HepG2 (cell line): ENCODE measurements at regions not wholly inside any gene's neighbourhood (a gene's known extent, or its start where the extent isn't known, plus 50 kb on each side); places are given as distances from the start of the nearest gene placed in this dataset.

Experiments used
- ATAC-seq: fragments of 200-7000 bp; cut with Tn5 transposase; 3 replicates; pipeline ENCODE4 v1.9.1; 2020; ENCODE audit warnings: mild to moderate bottlenecking, moderate library complexity
- BruUV-seq: library from RNA; stranded (reverse); fragments of 400-500 nt; replicated peaks from 2 replicates; lab custom pipeline; 2021; lab: Mats Ljungman, UMichigan
- CTCF ChIA-PET: fragments of 300-600 bp; formaldehyde crosslinking; extraction: SDS; loops from one replicate; lab custom pipeline; 2021; ENCODE audit warnings: low total read pairs, inconsistent platforms, low intra/inter-chr PET ratio; lab: Yijun Ruan, JAX
- POLR2A ChIA-PET: fragments of 350-600 bp; sonication (Branson Sonifier 250); formaldehyde crosslinking; loops from one replicate; lab custom pipeline; 2020; ENCODE audit warnings: antibody characterized with exemption, inconsistent platforms; lab: Yijun Ruan, JAX
- DNase-seq: peaks from one replicate; pipeline ENCODE4 v3.0.0-alpha.2; 2015; ENCODE audit warnings: low spot score
- FAIRE-seq: peaks from 3 replicates; lab custom pipeline; 2011; peaks lifted over from hg19 to GRCh38; lab: Jason Lieb, UNC
- H2AFZ ChIP-seq: one replicate; pipeline ENCODE4 v1.6.1; 2011; ENCODE audit warnings: low read length, inconsistent platforms
- H3K27ac ChIP-seq: fragments of 300-600 bp; 3 replicates; pipeline ENCODE4 v1.8.0; 2011; ENCODE audit warnings: mixed run types, mild to moderate bottlenecking, mixed read lengths, low read length, inconsistent platforms; ENCODE audit not compliant: insufficient read depth; ENCODE audit errors: extremely low read length
- H3K27me3 ChIP-seq, 2 experiments: fragments of 200-600 bp in 1 of 2; 2 replicates in 1 of 2; 3 replicates in 1 of 2; pipeline versions ENCODE4 v1.6.0 to v1.8.0; 2011; ENCODE audit warnings: low read length in 2 of 2, mild to moderate bottlenecking in 2 of 2, moderate library complexity in 2 of 2, inconsistent platforms in 1 of 2; ENCODE audit not compliant: insufficient read depth in 2 of 2, control insufficient read depth in 1 of 2
- H3K36me3 ChIP-seq, 2 experiments: fragments of 200-600 bp in 1 of 2; replicated peaks in 1 of 2; 2 replicates in 1 of 2; 3 replicates in 1 of 2; pipeline versions ENCODE4 v1.5.1 to v1.8.0; 2011; ENCODE audit warnings: low read length in 2 of 2, inconsistent platforms in 1 of 2; ENCODE audit not compliant: insufficient read depth in 2 of 2, control insufficient read depth in 1 of 2
- H3K4me1 ChIP-seq: 2 replicates; pipeline ENCODE4 v1.5.1; 2012; ENCODE audit warnings: low read length, inconsistent platforms; ENCODE audit not compliant: insufficient read depth
- H3K4me2 ChIP-seq: 2 replicates; pipeline ENCODE4 v1.6.0; 2011; ENCODE audit warnings: low read depth, low read length, inconsistent platforms
- H3K4me3 ChIP-seq, 3 experiments: fragments of 200-600 bp in 1 of 3; sonication (generic), shearing (Covaris generic) in 1 of 3; replicated peaks in 1 of 3; 2 replicates each; pipeline ENCODE4 v1.5.1; 2011 to 2016; ENCODE audit warnings: low read length in 3 of 3, inconsistent platforms in 2 of 3, low read depth in 2 of 3, mild to moderate bottlenecking in 2 of 3, control low read depth in 1 of 3, mixed read lengths in 1 of 3; ENCODE audit not compliant: insufficient read depth in 1 of 3
- H3K79me2 ChIP-seq: one replicate; pipeline ENCODE4 v1.6.1; 2011; ENCODE audit warnings: low read length, inconsistent platforms; ENCODE audit not compliant: insufficient read depth
- H3K9ac ChIP-seq: 2 replicates; pipeline ENCODE4 v1.6.0; 2011; ENCODE audit warnings: mild to moderate bottlenecking, low read depth, low read length, inconsistent platforms; ENCODE audit not compliant: insufficient read depth
- H3K9me3 ChIP-seq: 2 replicates; pipeline ENCODE4 v1.5.1; 2012; ENCODE audit warnings: mild to moderate bottlenecking, low read length
- H4K20me1 ChIP-seq: 2 replicates; pipeline ENCODE4 v1.6.0; 2011; ENCODE audit warnings: inconsistent platforms, mild to moderate bottlenecking, low read length, moderate library complexity; ENCODE audit not compliant: insufficient read depth
- CCDC6 ChIP-seq: sonication (generic); formaldehyde crosslinking; IDR thresholded peaks from 2 replicates; pipeline ENCODE4 v1.8.1; 2022; ENCODE audit warnings: mild to moderate bottlenecking, missing genetic modification reagents, moderate library complexity
- KDM6A ChIP-seq: IDR thresholded peaks from 2 replicates; pipeline ENCODE4 v1.6.1; 2016; ENCODE audit warnings: low read depth
- SOX6 ChIP-seq, 2 experiments: fragments of 450-650 bp in 1 of 2; sonication (generic) in 1 of 2; formaldehyde crosslinking in 1 of 2; IDR thresholded peaks; 2 replicates each; pipeline versions ENCODE4 v1.4.0 to v1.6.1; 2017 to 2020; ENCODE audit warnings: antibody characterized with exemption in 1 of 2, mild to moderate bottlenecking in 1 of 2, missing genetic modification reagents in 1 of 2
- SRSF1 ChIP-seq: fragments of 200-400 bp; formaldehyde crosslinking; optimal IDR thresholded peaks from 2 replicates; pipeline ENCODE3; 2017; ENCODE audit warnings: mild to moderate bottlenecking, low read depth, low read length, moderate library complexity
- ZNF224 ChIP-seq: sonication (generic); formaldehyde crosslinking; IDR thresholded peaks from 2 replicates; pipeline ENCODE4 v1.5.0; 2020; ENCODE audit warnings: mild to moderate bottlenecking, missing genetic modification reagents
- ZNF235 ChIP-seq: sonication (generic); formaldehyde crosslinking; IDR thresholded peaks from 2 replicates; pipeline ENCODE4 v1.8.1; 2023; ENCODE audit warnings: mild to moderate bottlenecking, missing genetic modification reagents, borderline replicate concordance
- ZNF883 ChIP-seq: sonication (generic); formaldehyde crosslinking; IDR thresholded peaks from 2 replicates; pipeline ENCODE4 v1.5.1; 2020; ENCODE audit warnings: mild to moderate bottlenecking, missing genetic modification reagents; ENCODE audit errors: not compliant biosample characterization
- WGBS: methylation state at CpG from one replicate; pipeline ENCODE4 v1.1.6; 2017; ENCODE audit warnings: low lambda C conversion rate; 5-methylcytosine and 5-hydroxymethylcytosine counted together
- in situ Hi-C: cut with HindIII; loops from 2 replicates; pipeline ENCODE4 v1.10.0; 2017; ENCODE audit warnings: low pct_unique_long_range_greater_than_20kb; ENCODE audit not compliant: extremely low pct_ligation_motif_present
- intact Hi-C: fragments of 100-400 bp; cut with micrococcal nuclease; formaldehyde crosslinking; loops from one replicate; pipeline ENCODE4 v1.10.0; 2022; ENCODE audit not compliant: unreplicated experiment
- TF ChIP-seq, protein P1 (sequence below): sonication (generic); formaldehyde crosslinking; IDR thresholded peaks from 2 replicates; pipeline ENCODE4 v1.8.0; 2022; ENCODE audit warnings: mild to moderate bottlenecking, missing genetic modification reagents
- TF ChIP-seq, protein P2 (sequence below): sonication (generic); formaldehyde crosslinking; IDR thresholded peaks from 2 replicates; pipeline ENCODE4 v1.8.1; 2022; ENCODE audit warnings: low read depth, mild to moderate bottlenecking, missing genetic modification reagents
- TF ChIP-seq, protein P3 (sequence below): sonication (generic); formaldehyde crosslinking; IDR thresholded peaks from 2 replicates; pipeline ENCODE4 v1.5.0; 2020; ENCODE audit warnings: missing genetic modification reagents, mild to moderate bottlenecking, borderline replicate concordance
- TF ChIP-seq, protein P4 (sequence below): sonication (generic); formaldehyde crosslinking; IDR thresholded peaks from 2 replicates; pipeline ENCODE4 v1.5.0; 2020; ENCODE audit warnings: mild to moderate bottlenecking, missing genetic modification reagents, moderate library complexity

DNA sequence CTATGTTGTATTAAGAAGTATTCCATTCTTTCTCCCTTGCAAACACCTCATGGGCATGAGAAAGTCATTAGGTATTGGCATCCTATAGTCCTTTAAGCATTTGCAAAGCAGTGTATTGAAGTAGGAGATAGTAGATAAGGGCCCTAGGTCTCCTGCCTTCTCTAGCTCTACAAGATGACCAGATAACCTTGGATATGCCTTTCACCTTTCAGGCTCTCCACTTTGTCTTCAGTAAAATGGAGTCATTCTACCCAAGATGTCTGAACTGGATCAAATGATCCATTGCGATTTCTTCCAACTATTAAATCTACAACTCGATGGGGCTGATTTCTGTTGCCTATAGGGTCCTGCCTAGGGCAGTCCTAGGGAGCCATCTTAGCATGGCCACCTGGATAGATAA, 132.1 kb upstream of the BTG1 start:
- ChIA-PET POLR2A (no interaction called here), CTCF (no interaction called here)
- Histone ChIP-seq H3K27me3 (no peaks in the 10 kb centered on the region; a peak in 1 of 5 replicates), H3K4me3 (no peak overlapping the region), H3K36me3 (no peaks in the 10 kb centered on the region), H2AFZ (no peak overlapping the region), H3K9me3 (no peaks in the 10 kb centered on the region), H4K20me1 (no peaks in the 10 kb centered on the region), H3K27ac (no peak overlapping the region), H3K9ac (no peak overlapping the region), H3K79me2 (no peaks in the 10 kb centered on the region), H3K4me2 (no peak overlapping the region), H3K4me1 (no peaks in the 10 kb centered on the region)
- TF ChIP-seq, protein P1, sequence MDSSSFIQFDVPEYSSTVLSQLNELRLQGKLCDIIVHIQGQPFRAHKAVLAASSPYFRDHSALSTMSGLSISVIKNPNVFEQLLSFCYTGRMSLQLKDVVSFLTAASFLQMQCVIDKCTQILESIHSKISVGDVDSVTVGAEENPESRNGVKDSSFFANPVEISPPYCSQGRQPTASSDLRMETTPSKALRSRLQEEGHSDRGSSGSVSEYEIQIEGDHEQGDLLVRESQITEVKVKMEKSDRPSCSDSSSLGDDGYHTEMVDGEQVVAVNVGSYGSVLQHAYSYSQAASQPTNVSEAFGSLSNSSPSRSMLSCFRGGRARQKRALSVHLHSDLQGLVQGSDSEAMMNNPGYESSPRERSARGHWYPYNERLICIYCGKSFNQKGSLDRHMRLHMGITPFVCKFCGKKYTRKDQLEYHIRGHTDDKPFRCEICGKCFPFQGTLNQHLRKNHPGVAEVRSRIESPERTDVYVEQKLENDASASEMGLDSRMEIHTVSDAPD: no peak
- TF ChIP-seq, protein P2, sequence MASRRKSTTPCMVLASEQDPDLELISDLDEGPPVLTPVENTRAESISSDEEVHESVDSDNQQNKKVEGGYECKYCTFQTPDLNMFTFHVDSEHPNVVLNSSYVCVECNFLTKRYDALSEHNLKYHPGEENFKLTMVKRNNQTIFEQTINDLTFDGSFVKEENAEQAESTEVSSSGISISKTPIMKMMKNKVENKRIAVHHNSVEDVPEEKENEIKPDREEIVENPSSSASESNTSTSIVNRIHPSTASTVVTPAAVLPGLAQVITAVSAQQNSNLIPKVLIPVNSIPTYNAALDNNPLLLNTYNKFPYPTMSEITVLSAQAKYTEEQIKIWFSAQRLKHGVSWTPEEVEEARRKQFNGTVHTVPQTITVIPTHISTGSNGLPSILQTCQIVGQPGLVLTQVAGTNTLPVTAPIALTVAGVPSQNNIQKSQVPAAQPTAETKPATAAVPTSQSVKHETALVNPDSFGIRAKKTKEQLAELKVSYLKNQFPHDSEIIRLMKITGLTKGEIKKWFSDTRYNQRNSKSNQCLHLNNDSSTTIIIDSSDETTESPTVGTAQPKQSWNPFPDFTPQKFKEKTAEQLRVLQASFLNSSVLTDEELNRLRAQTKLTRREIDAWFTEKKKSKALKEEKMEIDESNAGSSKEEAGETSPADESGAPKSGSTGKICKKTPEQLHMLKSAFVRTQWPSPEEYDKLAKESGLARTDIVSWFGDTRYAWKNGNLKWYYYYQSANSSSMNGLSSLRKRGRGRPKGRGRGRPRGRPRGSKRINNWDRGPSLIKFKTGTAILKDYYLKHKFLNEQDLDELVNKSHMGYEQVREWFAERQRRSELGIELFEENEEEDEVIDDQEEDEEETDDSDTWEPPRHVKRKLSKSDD (CRISPR knock-in tag): no peak
- no peak for TF ChIP-seq SRSF1
- in situ Hi-C loops: no loop called here
- WGBS: 0% methylated on average over 2 of the region's 2 CpGs
- DNase-seq (no peak), ATAC-seq (no peak), FAIRE-seq (no peak)
- intact Hi-C loops: no loop called here
- BruUV-seq: no TSS peak

DNA sequence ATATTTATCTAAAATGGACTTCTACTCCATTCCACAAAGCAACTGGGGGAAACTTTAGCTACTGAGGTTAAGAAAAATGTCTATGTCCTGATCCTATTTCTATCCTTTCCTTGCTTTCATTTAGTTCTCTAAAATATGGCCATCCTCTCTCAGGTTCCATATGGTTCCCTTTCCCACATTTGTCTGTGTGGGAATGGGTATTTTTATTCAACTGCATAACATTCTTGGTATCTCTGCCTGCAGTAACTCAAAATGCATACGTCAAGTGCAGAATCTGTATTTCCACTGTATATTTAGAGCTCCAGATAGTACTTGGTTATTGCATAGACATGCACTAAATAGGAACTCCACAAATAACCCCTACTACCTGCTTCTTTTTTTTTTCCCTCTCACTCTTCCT, 130.6 kb upstream of the BTG1 start:
- no peak for DNase-seq
- Histone ChIP-seq H3K4me2 (no peak overlapping the region), H3K36me3 (no peaks in the 10 kb centered on the region), H3K9ac (no peak overlapping the region), H2AFZ (no peak overlapping the region), H3K4me3 (no peak overlapping the region), H3K27me3 (no peaks in the 10 kb centered on the region; a peak in 2 of 5 replicates), H3K79me2 (no peaks in the 10 kb centered on the region), H3K4me1 (no peaks in the 10 kb centered on the region), H3K27ac (no peak overlapping the region), H3K9me3 (no peaks in the 10 kb centered on the region), H4K20me1 (no peaks in the 10 kb centered on the region)
- FAIRE-seq: no peak
- CTCF ChIA-PET: no interaction called here
- POLR2A ChIA-PET: no interaction called here
- ATAC-seq: no peak
- in situ Hi-C loops: no loop called here
- no TSS peak for BruUV-seq
- intact Hi-C loops: no loop called here
- 6% methylated on average over 1 of the region's 1 CpG for WGBS
- TF ChIP-seq KDM6A (CRISPR knock-in tag): no peak
- no peak for TF ChIP-seq SOX6 (IDR thresholded peaks at IDR 0.05)
- TF ChIP-seq SOX6 (CRISPR knock-in tag; IDR thresholded peaks at IDR 0.05): no peak
- no peak for TF ChIP-seq ZNF235 (CRISPR knock-in tag)
- no peak for TF ChIP-seq ZNF224
- TF ChIP-seq ZNF883: no peak
- TF ChIP-seq, protein P3, sequence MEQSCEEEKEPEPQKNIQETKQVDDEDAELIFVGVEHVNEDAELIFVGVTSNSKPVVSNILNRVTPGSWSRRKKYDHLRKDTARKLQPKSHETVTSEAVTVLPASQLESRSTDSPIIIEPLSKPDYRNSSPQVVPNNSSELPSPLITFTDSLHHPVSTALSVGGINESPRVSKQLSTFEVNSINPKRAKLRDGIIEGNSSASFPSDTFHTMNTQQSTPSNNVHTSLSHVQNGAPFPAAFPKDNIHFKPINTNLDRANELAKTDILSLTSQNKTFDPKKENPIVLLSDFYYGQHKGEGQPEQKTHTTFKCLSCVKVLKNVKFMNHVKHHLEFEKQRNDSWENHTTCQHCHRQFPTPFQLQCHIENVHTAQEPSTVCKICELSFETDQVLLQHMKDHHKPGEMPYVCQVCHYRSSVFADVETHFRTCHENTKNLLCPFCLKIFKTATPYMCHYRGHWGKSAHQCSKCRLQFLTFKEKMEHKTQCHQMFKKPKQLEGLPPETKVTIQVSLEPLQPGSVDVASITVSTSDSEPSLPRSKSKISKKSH (CRISPR knock-in tag): no peak
- TF ChIP-seq, protein P4, sequence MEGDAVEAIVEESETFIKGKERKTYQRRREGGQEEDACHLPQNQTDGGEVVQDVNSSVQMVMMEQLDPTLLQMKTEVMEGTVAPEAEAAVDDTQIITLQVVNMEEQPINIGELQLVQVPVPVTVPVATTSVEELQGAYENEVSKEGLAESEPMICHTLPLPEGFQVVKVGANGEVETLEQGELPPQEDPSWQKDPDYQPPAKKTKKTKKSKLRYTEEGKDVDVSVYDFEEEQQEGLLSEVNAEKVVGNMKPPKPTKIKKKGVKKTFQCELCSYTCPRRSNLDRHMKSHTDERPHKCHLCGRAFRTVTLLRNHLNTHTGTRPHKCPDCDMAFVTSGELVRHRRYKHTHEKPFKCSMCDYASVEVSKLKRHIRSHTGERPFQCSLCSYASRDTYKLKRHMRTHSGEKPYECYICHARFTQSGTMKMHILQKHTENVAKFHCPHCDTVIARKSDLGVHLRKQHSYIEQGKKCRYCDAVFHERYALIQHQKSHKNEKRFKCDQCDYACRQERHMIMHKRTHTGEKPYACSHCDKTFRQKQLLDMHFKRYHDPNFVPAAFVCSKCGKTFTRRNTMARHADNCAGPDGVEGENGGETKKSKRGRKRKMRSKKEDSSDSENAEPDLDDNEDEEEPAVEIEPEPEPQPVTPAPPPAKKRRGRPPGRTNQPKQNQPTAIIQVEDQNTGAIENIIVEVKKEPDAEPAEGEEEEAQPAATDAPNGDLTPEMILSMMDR: no peak
- no peak for TF ChIP-seq CCDC6 (CRISPR knock-in tag)
